Epithelial cell of prostate (primary cell): ENCODE measurements at regions not wholly inside any gene's neighbourhood (a gene's known extent, or its start where the extent isn't known, plus 50 kb on each side); places are given as distances from the start of the nearest gene placed in this dataset.
"Not testable (repeated sequence)": the region's sequence is repeated elsewhere in the genome, so short reads cannot be mapped to it uniquely, and the experiment has no call there.

ENCODE experiments used
- DNase-seq: peaks from one replicate; pipeline ENCODE4 v3.0.0-alpha.2; 2011; ENCODE audit warnings: low read depth, low spot score
- H3K27ac ChIP-seq: fragments of 450-650 bp; 2 replicates; pipeline ENCODE4 v1.5.1; 2017; ENCODE audit warnings: mild to moderate bottlenecking

GRCh38 chr2:44051593-44052347, 56.0 kb upstream of the LRPPRC start:
- no peak overlapping the region for H3K27ac ChIP-seq
- DNase-seq, result no peak

DNA sequence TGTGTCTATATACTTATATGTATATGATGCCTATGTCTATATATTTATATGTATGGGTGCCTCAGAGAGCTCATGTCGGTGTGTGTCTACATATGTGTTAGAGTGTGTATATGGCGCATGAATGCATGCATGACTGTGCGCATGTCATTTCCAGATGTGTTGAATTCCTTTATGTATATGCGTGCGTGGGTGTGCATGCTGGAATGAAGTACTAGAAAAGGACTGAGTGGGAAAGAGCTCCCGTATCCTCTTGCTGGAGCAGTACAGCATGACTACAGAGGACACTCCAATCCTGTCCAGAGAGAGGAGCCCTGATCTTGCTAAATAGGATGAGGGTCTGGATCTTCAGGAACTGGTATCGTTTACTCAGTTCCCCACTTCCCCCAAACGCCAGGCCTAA, 56.8 kb upstream of the LRPPRC start:
- no peak for DNase-seq
- H3K27ac ChIP-seq, result no peak overlapping the region

GRCh38 chr2:44053052-44053451, 57.3 kb upstream of the LRPPRC start:
- H3K27ac ChIP-seq, result no peak overlapping the region
- DNase-seq, result no peak

DNA sequence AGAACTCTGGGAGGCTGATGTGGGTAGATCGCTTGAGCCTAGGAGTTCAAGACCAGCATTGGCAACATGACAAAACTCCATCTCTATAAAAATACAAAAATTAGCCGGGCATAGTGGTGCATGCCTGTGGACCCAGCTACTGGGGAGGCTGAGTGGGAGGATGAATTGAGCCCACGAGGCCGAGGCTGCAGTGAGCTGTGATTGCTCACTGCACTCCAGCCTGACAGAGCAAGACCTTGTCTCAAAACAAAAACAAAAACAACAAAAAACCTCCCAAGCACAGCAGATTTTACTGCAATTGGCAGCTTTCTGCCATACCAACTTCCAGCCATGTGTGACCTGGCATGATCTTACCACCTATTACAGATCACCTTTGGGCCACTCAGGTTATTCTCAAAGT, 57.7 kb upstream of the LRPPRC start:
- no peak for DNase-seq
- H3K27ac ChIP-seq, result no peak overlapping the region

DNA sequence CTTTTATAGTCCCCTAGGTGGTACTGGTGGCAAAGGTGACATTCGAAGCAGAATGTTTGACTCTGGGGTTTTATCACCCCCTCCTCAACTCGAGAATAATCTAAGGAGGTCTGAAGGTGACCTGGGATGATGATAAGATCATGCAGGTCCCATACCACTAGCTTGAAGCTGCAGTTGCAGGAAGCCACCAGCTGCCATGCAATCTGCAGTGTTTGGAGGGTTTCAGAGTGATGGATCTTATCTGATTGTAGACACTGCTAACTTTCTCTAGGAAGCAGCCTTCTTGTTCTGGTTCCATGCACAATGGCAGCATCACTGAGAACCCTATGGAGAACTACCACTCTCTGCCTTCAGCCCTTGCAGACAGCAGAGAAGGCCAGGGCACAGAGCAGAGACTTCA, 59.4 kb upstream of the LRPPRC start:
- no peak for DNase-seq
- H3K27ac ChIP-seq, result no peak overlapping the region

- DNase-seq, result no peak
- H3K27ac ChIP-seq, result no peak overlapping the region
These were observed 59.9 kb upstream of the LRPPRC start for GRCh38 chr2:44055664-44056063.

- DNase-seq, result no peak
- H3K27ac ChIP-seq, result no peak overlapping the region
These were observed 61.2 kb upstream of the LRPPRC start for GRCh38 chr2:44056947-44057346.

GRCh38 chr2:44060286-44060685, 64.5 kb upstream of the LRPPRC start:
- DNase-seq, H3K27ac ChIP-seq: not testable (repeated sequence)

DNA sequence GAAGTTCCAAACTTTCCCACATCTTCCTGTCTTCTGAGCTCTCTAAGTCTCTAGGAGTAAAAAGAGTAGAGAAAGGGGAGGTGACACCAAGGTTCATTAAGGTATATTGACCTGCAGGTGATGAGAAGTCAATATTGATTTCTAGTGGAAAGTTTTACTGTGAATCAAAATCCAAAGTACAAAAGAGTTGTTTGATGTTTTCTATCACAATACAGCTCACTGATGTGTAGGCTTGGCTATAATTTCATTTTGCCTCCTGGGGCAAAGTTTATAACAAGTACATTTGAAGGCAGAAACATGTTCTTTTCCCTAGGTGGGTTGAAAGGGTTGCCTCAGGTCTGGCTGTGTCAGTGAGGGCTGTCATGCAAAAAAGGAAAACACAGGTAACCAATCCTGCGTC, 65.2 kb upstream of the LRPPRC start:
- no peak overlapping the region for H3K27ac ChIP-seq
- DNase-seq, result no peak

DNA sequence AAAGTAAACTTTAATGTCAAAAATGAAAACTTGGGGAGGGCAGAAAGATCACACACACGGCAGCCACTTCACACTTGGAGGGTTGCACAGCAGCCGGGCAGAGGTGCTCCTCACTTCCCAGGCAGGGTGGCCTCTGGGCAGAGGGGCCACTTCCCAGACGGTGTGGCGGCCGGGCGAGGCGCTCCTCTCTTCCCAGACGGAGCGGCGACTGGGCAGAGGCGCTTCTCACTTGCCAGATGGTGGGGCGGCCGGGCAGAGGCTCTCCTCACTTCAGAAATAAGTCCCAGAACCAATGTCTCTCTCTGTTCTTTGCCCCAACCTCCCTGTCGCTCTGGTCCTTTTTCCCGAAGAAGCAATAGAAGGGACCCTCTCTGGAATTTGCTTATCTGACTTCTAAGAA, 65.7 kb upstream of the LRPPRC start:
- no peak overlapping the region for H3K27ac ChIP-seq
- DNase-seq, result no peak

DNA sequence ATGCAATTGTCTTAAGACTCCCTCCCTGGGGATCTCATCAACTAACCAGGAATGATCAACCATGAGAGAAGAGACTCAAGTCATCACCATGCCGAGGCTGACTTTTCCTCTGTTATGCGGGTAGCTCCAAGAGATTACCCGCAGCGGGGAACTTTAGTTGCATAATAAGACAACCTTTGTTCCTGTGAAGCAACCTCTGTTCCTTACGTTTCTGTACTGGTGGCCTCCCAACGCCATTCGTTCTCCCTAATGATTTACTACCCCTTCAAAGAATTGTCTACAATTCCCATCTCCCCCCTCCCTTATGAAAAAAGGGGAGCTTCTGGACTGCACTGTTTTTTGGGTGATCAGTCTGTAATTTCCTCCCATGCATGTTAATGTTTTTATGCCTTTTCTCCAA, 66.1 kb upstream of the LRPPRC start:
- no peak for DNase-seq
- H3K27ac ChIP-seq, result no peak overlapping the region

DNA sequence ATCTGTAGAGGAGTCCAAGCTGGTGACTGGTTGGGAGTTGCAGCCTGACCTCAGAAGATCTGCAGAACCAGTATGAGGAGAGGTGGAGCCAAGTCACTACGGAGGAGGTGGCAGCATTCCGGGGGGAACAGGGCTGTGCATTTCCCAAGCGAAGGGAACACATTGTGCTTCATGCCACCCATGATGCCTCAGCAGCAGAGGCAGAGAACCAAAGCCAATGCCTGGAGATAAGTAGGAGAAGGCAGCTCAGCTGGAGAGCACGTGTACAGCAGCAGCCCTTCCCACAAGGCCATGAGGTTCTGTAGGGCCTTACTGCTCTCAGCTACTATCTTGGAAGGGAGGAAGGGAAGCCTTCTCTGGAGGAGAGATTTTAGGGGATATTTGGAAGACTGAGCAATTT, 67.2 kb upstream of the LRPPRC start:
- H3K27ac ChIP-seq, result no peak overlapping the region
- DNase-seq, result no peak

- not testable (repeated sequence) for DNase-seq, H3K27ac ChIP-seq
These were observed 68.5 kb upstream of the LRPPRC start for GRCh38 chr2:44064281-44064680.

GRCh38 chr2:44067012-44067790, 71.4 kb upstream of the LRPPRC start:
- DNase-seq, H3K27ac ChIP-seq: not testable (repeated sequence)

DNA sequence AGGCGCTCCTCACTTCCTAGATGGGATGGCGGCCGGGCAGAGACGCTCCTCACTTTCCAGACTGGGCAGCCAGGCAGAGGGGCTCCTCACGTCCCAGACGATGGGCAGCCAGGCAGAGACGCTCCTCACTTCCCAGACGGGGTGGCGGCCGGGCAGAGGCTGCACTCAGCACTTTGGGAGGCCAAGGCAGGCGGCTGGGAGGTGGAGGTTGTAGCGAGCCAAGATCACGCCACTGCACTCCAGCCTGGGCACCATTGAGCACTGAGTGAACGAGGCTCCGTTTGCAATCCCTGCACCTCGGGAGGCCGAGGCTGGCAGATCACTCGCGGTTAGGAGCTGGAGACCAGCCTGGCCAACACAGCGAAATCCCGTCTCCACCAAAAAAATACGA, 72.0 kb upstream of the LRPPRC start:
- not testable (repeated sequence) for DNase-seq

DNA sequence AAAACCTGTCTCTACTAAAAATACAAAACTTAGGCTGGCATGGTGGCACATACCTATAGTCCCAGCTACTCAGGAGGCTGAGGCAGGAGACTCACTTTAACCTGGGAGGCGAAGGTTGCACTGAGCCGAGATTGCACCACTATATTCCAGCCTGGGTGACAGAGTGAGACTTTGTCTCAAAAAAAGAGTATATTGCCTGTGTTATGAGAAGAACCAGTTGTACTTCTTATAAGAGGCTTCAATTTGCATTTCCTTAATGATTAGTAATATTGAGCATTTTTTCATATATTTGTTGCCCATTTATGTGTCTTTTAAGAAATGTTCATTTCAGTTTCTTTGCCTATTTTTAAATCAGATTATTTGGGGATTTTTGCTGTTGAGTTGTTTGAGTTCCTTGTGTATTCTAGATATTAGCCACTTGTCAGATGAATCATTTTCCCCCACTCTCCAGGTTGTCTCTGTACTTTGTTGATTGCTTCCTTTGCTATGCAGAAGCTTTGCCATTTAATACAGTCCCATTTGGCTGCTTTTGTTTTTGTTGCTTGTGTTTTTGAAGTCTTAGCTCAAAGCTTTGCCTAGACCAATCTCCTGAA, 75.8 kb upstream of the LRPPRC start:
- DNase-seq, result no peak
- H3K27ac ChIP-seq, result no peak overlapping the region

More for the DNA sequence above, 72.0 kb upstream of the LRPPRC start:
- H3K27ac ChIP-seq, result not testable (repeated sequence)

GRCh38 chr2:44073667-44074066, 77.9 kb upstream of the LRPPRC start:
- DNase-seq, H3K27ac ChIP-seq: not testable (repeated sequence)

- H3K27ac ChIP-seq, DNase-seq: not testable (repeated sequence)
These were observed 79.0 kb upstream of the LRPPRC start for GRCh38 chr2:44074795-44075194.

GRCh38 chr2:44075541-44075940, 79.8 kb upstream of the LRPPRC start:
- DNase-seq, result no peak
- H3K27ac ChIP-seq, result no peak overlapping the region

- H3K27ac ChIP-seq, result no peak overlapping the region
- DNase-seq, result no peak
These were observed 82.2 kb upstream of the LRPPRC start for GRCh38 chr2:44077942-44078511.

GRCh38 chr2:44079686-44080085, 83.9 kb upstream of the LRPPRC start:
- no peak for DNase-seq

More at GRCh38 chr2:44079686-44080085, 83.9 kb upstream of the LRPPRC start:
- no peak overlapping the region for H3K27ac ChIP-seq
